Lower lobe of right lung (tissue), 2 donors: ENCODE measurements at regions not wholly inside any gene's neighbourhood (a gene's known extent, or its start where the extent isn't known, plus 50 kb on each side); places are given as distances from the start of the nearest gene placed in this dataset.
A peak's percentile ranks its signal among the peaks of the same experiment; 100 is the strongest.

ENCODE experiments used
- ATAC-seq, 2 donors: fragments of 200-7000 bp; cut with Tn5 transposase; one replicate each; pipeline ENCODE4 v1.9.1; 2020 to 2022; ENCODE audit warnings: mild to moderate bottlenecking in 2 of 2, moderate library complexity in 2 of 2
- DNase-seq: peaks from one replicate; pipeline ENCODE4 v3.0.0-alpha.2; 2020
- H3K27ac ChIP-seq: fragments of 200-600 bp; one replicate; pipeline ENCODE4 v1.8.0; 2022
- H3K27me3 ChIP-seq: fragments of 200-600 bp; one replicate; pipeline ENCODE4 v1.8.0; 2022; ENCODE audit warnings: low read depth
- H3K36me3 ChIP-seq: fragments of 200-600 bp; one replicate; pipeline ENCODE4 v1.8.0; 2022; ENCODE audit warnings: mild to moderate bottlenecking
- H3K4me1 ChIP-seq: fragments of 200-600 bp; one replicate; pipeline ENCODE4 v1.8.0; 2022
- H3K4me3 ChIP-seq: fragments of 200-600 bp; one replicate; pipeline ENCODE4 v1.8.0; 2022; ENCODE audit warnings: mild to moderate bottlenecking
- H3K9me3 ChIP-seq: fragments of 200-600 bp; one replicate; pipeline ENCODE4 v1.8.0; 2022
- CTCF ChIP-seq: fragments of 200-600 bp; IDR thresholded peaks from one replicate; pipeline ENCODE4 v1.8.0; 2022; ENCODE audit warnings: antibody characterized with exemption, mild to moderate bottlenecking
- intact Hi-C: fragments of 100-400 bp; cut with DNase I; formaldehyde crosslinking; loops from one replicate; pipeline ENCODE4 v1.11.0; 2022
- donor health status: DM: no; HTN: yes; CAD: no; lungs with severe emphysema.

GRCh38 chr13:80475718-80476117 lies 134.8 kb upstream of the SPRY2 start:
- Histone ChIP-seq H3K27ac (no peak overlapping the region), H3K4me1 (no peaks in the 10 kb centered on the region), H3K9me3 (no peaks in the 10 kb centered on the region), H3K36me3 (no peaks in the 10 kb centered on the region), H3K27me3 (no peaks in the 10 kb centered on the region), H3K4me3 (no peak overlapping the region)
- DNase-seq: no peak
- TF ChIP-seq CTCF: no peak
- no peak for ATAC-seq
- intact Hi-C loops: no loop called here

- ATAC-seq: peak; percentile 54 to 71
- intact Hi-C loops: no loop called here
- Histone ChIP-seq H3K4me3 (no peak overlapping the region), H3K4me1 (peaks cover 6% of the 10 kb centered on the region), H3K27ac (no peak overlapping the region), H3K36me3 (no peaks in the 10 kb centered on the region), H3K9me3 (no peaks in the 10 kb centered on the region), H3K27me3 (no peaks in the 10 kb centered on the region)
- DNase-seq: no peak
- TF ChIP-seq CTCF: no peak
These were observed 132.8 kb upstream of the SPRY2 start for GRCh38 chr13:80473695-80474094.

- no peaks in the 10 kb centered on the region for H3K27me3 ChIP-seq
- DNase-seq: no peak
- intact Hi-C loops: no loop called here
- H3K36me3 ChIP-seq: no peaks in the 10 kb centered on the region
- H3K27ac ChIP-seq: peak overlapping the region; percentile 78
- H3K9me3 ChIP-seq: no peaks in the 10 kb centered on the region
- no peak overlapping the region for H3K4me3 ChIP-seq
- no peak for TF ChIP-seq CTCF
- ATAC-seq: peak; percentile 94
- peaks cover 6% of the 10 kb centered on the region for H3K4me1 ChIP-seq
These were observed 129.0 kb upstream of the SPRY2 start for GRCh38 chr13:80469853-80470381.

GRCh38 chr13:80469105-80469852 lies 128.4 kb upstream of the SPRY2 start:
- Histone ChIP-seq H3K4me1 (peaks cover 6% of the 10 kb centered on the region), H3K4me3 (no peak overlapping the region), H3K27me3 (no peaks in the 10 kb centered on the region), H3K27ac (peak overlapping the region; percentile 78), H3K36me3 (no peaks in the 10 kb centered on the region), H3K9me3 (no peaks in the 10 kb centered on the region)
- DNase-seq (no peak), ATAC-seq (peak in 1 of 2 donors; percentile 53)
- no peak for TF ChIP-seq CTCF
- intact Hi-C loops: no loop called here

- DNase-seq: no peak
- H3K27me3 ChIP-seq: no peaks in the 10 kb centered on the region
- H3K4me1 ChIP-seq: peaks cover 6% of the 10 kb centered on the region
- no peak for ATAC-seq
- intact Hi-C loops: no loop called here
- H3K9me3 ChIP-seq: no peaks in the 10 kb centered on the region
- H3K27ac ChIP-seq: no peak overlapping the region
- no peak overlapping the region for H3K4me3 ChIP-seq
- no peak for TF ChIP-seq CTCF
- H3K36me3 ChIP-seq: no peaks in the 10 kb centered on the region
These were observed 124.4 kb upstream of the SPRY2 start for GRCh38 chr13:80465321-80465720.
